ENCODE measurements at regions not wholly inside any gene's neighbourhood (a gene's known extent, or its start where the extent isn't known, plus 50 kb on each side); places are given as distances from the start of the nearest gene placed in this dataset.
"Not testable (repeated sequence)": the region's sequence is repeated elsewhere in the genome, so short reads cannot be mapped to it uniquely, and the experiment has no call there.

GRCh38 chr16:64346080-64346479 lies 775.8 kb downstream of the CDH11 start:
- Histone ChIP-seq H3K4me1 (ENCODE audit: insufficient read depth, low read length) (no peaks in the 10 kb centered on the region), H3K4me3 (ENCODE audit: low read length in 2 of 2) (no peak overlapping the region), H3K9me3 (ENCODE audit: control insufficient read depth in 1 of 2, low read length in 2 of 2) (peaks cover 0 to 4% of the 10 kb centered on the region in 2 donors), H3K27me3 (ENCODE audit: insufficient read depth, low read length) (no peaks in the 10 kb centered on the region), H3K36me3 (ENCODE audit: insufficient read depth, low read length) (no peaks in the 10 kb centered on the region), H3K27ac (ENCODE audit: low read depth, low read length) (no peak overlapping the region)
- POLR2A ChIA-PET (ENCODE audit: partially characterized antibody): no interaction called here
- H3K27ac Mint-ChIP-seq: no peak overlapping the region
- H3K36me3 Mint-ChIP-seq: no peaks in the 10 kb centered on the region
- H3K4me1 Mint-ChIP-seq: no peaks in the 10 kb centered on the region
- DNase-seq: no peak
- CTCF ChIA-PET (ENCODE audit: partially characterized antibody): no interaction called here
- peaks cover 0 to 43% (median 17%) of the 10 kb centered on the region in 8 donors for H3K9me3 Mint-ChIP-seq
- H3K27me3 Mint-ChIP-seq: no peaks in the 10 kb centered on the region
- no peak overlapping the region for H3K4me3 Mint-ChIP-seq
- intact Hi-C loops (cut with micrococcal nuclease): no loop called here

- Histone ChIP-seq H3K4me1 (ENCODE audit: insufficient read depth, low read length) (no peaks in the 10 kb centered on the region), H3K27me3 (ENCODE audit: insufficient read depth, low read length) (no peaks in the 10 kb centered on the region), H3K36me3 (ENCODE audit: insufficient read depth, low read length) (no peaks in the 10 kb centered on the region), H3K4me3 (ENCODE audit: low read length in 2 of 2) (no peak overlapping the region), H3K9me3 (ENCODE audit: control insufficient read depth in 1 of 2, low read length in 2 of 2) (peaks cover 0 to 4% of the 10 kb centered on the region in 2 donors), H3K27ac (ENCODE audit: low read depth, low read length) (no peak overlapping the region)
- CTCF ChIA-PET (ENCODE audit: partially characterized antibody): no interaction called here
- no peak overlapping the region for H3K4me3 Mint-ChIP-seq
- no peaks in the 10 kb centered on the region for H3K4me1 Mint-ChIP-seq
- H3K27ac Mint-ChIP-seq: no peak overlapping the region
- no peak for DNase-seq
- H3K9me3 Mint-ChIP-seq: peaks cover 0 to 35% (median 16%) of the 10 kb centered on the region in 8 donors
- POLR2A ChIA-PET (ENCODE audit: partially characterized antibody): no interaction called here
- no peaks in the 10 kb centered on the region for H3K27me3 Mint-ChIP-seq
- intact Hi-C loops (cut with micrococcal nuclease): no loop called here
- H3K36me3 Mint-ChIP-seq: no peaks in the 10 kb centered on the region
These were observed 776.7 kb downstream of the CDH11 start for GRCh38 chr16:64345142-64345541.

GRCh38 chr16:64343820-64344443 lies 777.9 kb downstream of the CDH11 start:
- H3K4me3 Mint-ChIP-seq; H3K36me3 ChIP-seq (ENCODE audit: insufficient read depth, low read length); H3K4me3 ChIP-seq (ENCODE audit: low read length in 2 of 2); H3K4me1 Mint-ChIP-seq; H3K27me3 ChIP-seq (ENCODE audit: insufficient read depth, low read length); H3K36me3 Mint-ChIP-seq; POLR2A ChIA-PET (ENCODE audit: partially characterized antibody); H3K27ac ChIP-seq (ENCODE audit: low read depth, low read length); H3K9me3 ChIP-seq (ENCODE audit: control insufficient read depth in 1 of 2, low read length in 2 of 2); H3K27ac Mint-ChIP-seq; H3K27me3 Mint-ChIP-seq; CTCF ChIA-PET (ENCODE audit: partially characterized antibody); DNase-seq; H3K4me1 ChIP-seq (ENCODE audit: insufficient read depth, low read length); intact Hi-C loops (cut with micrococcal nuclease): not testable (repeated sequence)
- peaks cover 0 to 35% (median 20%) of the 10 kb centered on the region in 8 donors for H3K9me3 Mint-ChIP-seq

- no peak overlapping the region for H3K27ac ChIP-seq (ENCODE audit: low read depth, low read length)
- no peak overlapping the region for H3K27ac Mint-ChIP-seq
- H3K4me3 ChIP-seq (ENCODE audit: low read length in 2 of 2): no peak overlapping the region
These were observed 778.6 kb downstream of the CDH11 start for GRCh38 chr16:64343061-64343819.

DNA sequence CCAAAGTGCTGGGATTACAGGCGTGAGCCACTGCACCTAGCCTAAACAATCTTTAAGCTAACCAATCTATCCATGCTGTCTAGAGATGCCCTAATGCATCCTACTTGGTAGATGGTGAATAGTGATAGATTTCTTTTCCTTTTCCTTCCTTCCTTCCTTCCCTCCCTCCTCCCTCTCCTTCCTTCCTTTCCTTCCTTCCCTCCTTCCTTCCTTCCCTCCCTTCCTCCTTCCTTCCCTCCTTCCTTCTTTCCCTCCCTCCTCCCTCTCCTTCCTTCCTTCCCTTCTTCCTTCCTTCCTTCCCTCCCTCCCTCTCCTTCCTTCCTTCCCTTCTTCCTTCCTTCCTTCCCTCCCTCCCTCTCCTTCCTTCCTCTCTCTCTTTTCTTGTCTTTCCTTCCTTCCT lies 780.5 kb downstream of the CDH11 start:
- H3K27me3 ChIP-seq (ENCODE audit: insufficient read depth, low read length); intact Hi-C loops (cut with micrococcal nuclease); H3K27ac Mint-ChIP-seq; DNase-seq; POLR2A ChIA-PET (ENCODE audit: partially characterized antibody); H3K4me1 Mint-ChIP-seq; CTCF ChIA-PET (ENCODE audit: partially characterized antibody); H3K4me1 ChIP-seq (ENCODE audit: insufficient read depth, low read length); H3K36me3 Mint-ChIP-seq; H3K9me3 ChIP-seq (ENCODE audit: control insufficient read depth in 1 of 2, low read length in 2 of 2); H3K27me3 Mint-ChIP-seq; H3K4me3 Mint-ChIP-seq; H3K36me3 ChIP-seq (ENCODE audit: insufficient read depth, low read length); H3K27ac ChIP-seq (ENCODE audit: low read depth, low read length); H3K4me3 ChIP-seq (ENCODE audit: low read length in 2 of 2): not testable (repeated sequence)
- H3K9me3 Mint-ChIP-seq: peaks cover 0 to 38% (median 18%) of the 10 kb centered on the region in 8 donors

More at GRCh38 chr16:64343061-64343819, 778.6 kb downstream of the CDH11 start:
- Mint-ChIP-seq H3K36me3 (no peaks in the 10 kb centered on the region), H3K4me3 (no peak overlapping the region), H3K9me3 (peaks cover 0 to 36% (median 20%) of the 10 kb centered on the region in 8 donors), H3K27me3 (no peaks in the 10 kb centered on the region), H3K4me1 (no peaks in the 10 kb centered on the region)
- intact Hi-C loops (cut with micrococcal nuclease): no loop called here
- Histone ChIP-seq H3K9me3 (ENCODE audit: control insufficient read depth in 1 of 2, low read length in 2 of 2) (peaks cover 0 to 4% of the 10 kb centered on the region in 2 donors), H3K27me3 (ENCODE audit: insufficient read depth, low read length) (no peaks in the 10 kb centered on the region), H3K36me3 (ENCODE audit: insufficient read depth, low read length) (no peaks in the 10 kb centered on the region), H3K4me1 (ENCODE audit: insufficient read depth, low read length) (no peaks in the 10 kb centered on the region)
- DNase-seq: no peak
- ChIA-PET CTCF (ENCODE audit: partially characterized antibody) (no interaction called here), POLR2A (ENCODE audit: partially characterized antibody) (no interaction called here)

DNA sequence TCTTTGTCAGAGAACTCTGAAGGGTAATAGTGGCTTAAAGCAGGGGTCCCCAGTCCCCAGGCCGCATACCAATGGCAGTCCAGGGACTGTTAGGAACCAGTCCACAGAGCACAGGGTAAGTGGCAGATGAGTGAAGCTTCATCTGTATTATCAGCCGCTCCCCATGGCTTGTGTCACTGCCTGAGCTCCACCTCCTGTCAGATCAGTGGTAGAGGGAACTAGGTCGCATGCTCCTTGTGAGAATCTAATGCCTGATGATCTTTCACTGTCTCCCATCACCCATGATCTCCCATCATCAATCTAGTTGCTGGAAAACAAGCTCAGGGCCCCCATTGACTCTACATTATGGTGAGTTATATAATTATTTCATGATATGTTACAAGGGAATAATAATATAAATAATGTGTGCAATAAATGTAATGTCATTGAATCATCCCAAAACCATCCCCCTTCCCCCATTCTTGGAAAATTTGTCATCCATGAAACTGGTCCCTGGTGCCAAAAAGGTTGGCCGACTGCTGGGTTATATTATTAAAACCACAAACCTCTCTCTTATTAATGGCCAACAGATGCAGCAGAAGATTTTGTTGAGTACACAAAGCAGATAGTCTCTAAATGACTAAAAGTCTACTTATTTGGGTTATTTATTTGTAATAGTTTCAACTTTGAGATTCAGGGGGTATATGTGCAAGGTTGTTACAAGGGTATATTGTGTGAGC lies 782.7 kb downstream of the CDH11 start:
- Histone ChIP-seq H3K4me1 (ENCODE audit: insufficient read depth, low read length) (no peaks in the 10 kb centered on the region), H3K36me3 (ENCODE audit: insufficient read depth, low read length) (no peaks in the 10 kb centered on the region), H3K27ac (ENCODE audit: low read depth, low read length) (no peak overlapping the region), H3K9me3 (ENCODE audit: control insufficient read depth in 1 of 2, low read length in 2 of 2) (peaks cover 0 to 4% of the 10 kb centered on the region in 2 donors), H3K4me3 (ENCODE audit: low read length in 2 of 2) (no peak overlapping the region), H3K27me3 (ENCODE audit: insufficient read depth, low read length) (no peaks in the 10 kb centered on the region)
- no peaks in the 10 kb centered on the region for H3K36me3 Mint-ChIP-seq
- H3K27me3 Mint-ChIP-seq: no peaks in the 10 kb centered on the region
- ChIA-PET CTCF (ENCODE audit: partially characterized antibody) (no interaction called here), POLR2A (ENCODE audit: partially characterized antibody) (no interaction called here)
- peaks cover 0 to 33% (median 17%) of the 10 kb centered on the region in 8 donors for H3K9me3 Mint-ChIP-seq
- H3K4me1 Mint-ChIP-seq: no peaks in the 10 kb centered on the region
- no peak overlapping the region for H3K4me3 Mint-ChIP-seq
- intact Hi-C loops (cut with micrococcal nuclease): no loop called here
- no peak for DNase-seq
- no peak overlapping the region for H3K27ac Mint-ChIP-seq

- CTCF ChIA-PET (ENCODE audit: partially characterized antibody): no interaction called here
- Mint-ChIP-seq H3K4me3 (no peak overlapping the region), H3K36me3 (no peaks in the 10 kb centered on the region), H3K4me1 (no peaks in the 10 kb centered on the region), H3K9me3 (peaks cover 4 to 26% (median 14%) of the 10 kb centered on the region in 8 donors), H3K27ac (no peak overlapping the region), H3K27me3 (no peaks in the 10 kb centered on the region)
- POLR2A ChIA-PET (ENCODE audit: partially characterized antibody): no interaction called here
- no peak for DNase-seq
- Histone ChIP-seq H3K27ac (ENCODE audit: low read depth, low read length) (no peak overlapping the region), H3K9me3 (ENCODE audit: control insufficient read depth in 1 of 2, low read length in 2 of 2) (peaks cover 0 to 8% of the 10 kb centered on the region in 2 donors), H3K4me1 (ENCODE audit: insufficient read depth, low read length) (no peaks in the 10 kb centered on the region), H3K4me3 (ENCODE audit: low read length in 2 of 2) (no peak overlapping the region), H3K27me3 (ENCODE audit: insufficient read depth, low read length) (no peaks in the 10 kb centered on the region), H3K36me3 (ENCODE audit: insufficient read depth, low read length) (no peaks in the 10 kb centered on the region)
- intact Hi-C loops (cut with micrococcal nuclease): no loop called here
These were observed 800.0 kb downstream of the CDH11 start for GRCh38 chr16:64321881-64322280.
